GM18520 (cell line): ENCODE measurements at regions not wholly inside any gene's neighbourhood (a gene's known extent, or its start where the extent isn't known, plus 50 kb on each side); places are given as distances from the start of the nearest gene placed in this dataset.

Source experiments
- ATAC-seq: cut with Tn5 transposase; IDR thresholded peaks from one replicate; pipeline ENCODE4 v1.9.1; 2021; ENCODE audit not compliant: unreplicated experiment

DNA sequence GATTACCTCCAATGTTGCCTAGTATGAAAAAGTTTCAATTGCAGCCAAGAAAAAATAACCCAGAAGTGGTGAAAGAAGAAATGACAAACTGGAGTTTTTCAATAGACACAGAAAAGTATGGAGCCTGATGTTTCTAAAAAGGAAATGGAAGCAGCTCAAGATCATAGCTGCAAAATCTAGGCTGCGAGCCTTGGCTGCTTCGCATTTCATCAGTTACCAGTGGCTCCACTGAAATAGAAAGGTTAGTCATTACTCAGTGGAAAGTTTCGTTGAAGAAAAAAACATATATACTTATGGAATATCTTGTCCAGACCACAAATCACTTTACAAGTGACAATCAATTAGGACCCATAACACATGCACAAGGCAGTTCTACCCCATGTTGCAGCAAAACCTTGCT, 206.8 kb upstream of the SOX9 start:
- ATAC-seq = no peak

DNA sequence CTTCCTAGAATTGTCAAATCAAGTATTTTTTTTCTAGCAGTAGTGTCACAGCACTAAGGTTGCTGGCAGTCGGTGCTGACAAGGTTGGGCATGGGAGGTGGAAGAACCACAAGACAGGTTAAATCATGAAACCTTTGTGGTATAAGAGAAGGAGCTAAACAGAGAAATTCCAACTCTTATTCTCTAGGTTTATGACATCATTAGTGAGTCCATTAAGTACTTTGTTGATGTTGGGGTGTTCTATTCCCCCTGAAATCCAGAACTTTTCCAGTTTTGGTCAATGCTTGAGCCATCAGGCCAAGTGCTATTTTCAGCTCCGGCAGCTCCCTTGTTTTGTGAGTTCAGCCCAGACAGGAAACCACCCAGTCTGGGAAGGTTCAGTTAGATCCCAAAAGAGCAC, 206.0 kb upstream of the SOX9 start:
- ATAC-seq = no peak

DNA sequence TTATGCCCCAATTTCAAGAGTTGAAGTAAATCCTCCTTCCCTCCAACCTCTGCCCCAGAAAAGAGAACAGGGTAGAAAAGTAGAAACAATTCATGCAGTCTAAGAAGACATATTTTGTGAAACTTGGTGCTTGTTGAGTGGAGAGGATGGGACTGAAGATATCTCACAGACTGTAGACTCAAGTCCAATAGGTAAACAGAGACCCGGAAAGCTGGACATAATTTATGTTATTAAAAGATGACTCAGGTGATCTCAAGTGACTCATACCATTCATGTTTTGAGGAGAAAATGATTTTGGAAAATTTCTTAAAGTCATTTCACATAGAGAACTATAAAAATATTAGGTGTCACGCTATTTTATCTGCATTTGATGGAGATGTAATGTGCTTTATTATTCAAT, 203.1 kb upstream of the SOX9 start:
- ATAC-seq = no peak

DNA sequence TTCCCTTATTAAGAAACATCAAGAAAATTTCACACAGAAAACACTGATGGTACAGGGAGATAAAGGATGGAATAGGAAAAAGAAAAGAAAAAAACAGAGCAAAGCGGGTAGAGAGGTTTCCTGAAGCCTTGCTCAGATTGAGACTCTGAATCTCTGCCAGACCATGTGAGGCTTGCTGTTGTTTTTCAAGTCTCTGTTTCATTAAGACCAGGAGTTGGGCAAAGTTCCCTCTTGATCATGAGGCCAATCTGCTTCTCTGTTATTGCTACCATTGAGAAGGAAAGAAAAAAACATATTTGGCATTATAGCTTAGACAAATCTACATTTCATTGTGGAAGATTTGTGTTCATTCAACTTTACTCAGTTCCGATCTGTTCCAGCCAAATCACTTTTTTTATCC, 201.6 kb upstream of the SOX9 start:
- ATAC-seq = no peak

DNA sequence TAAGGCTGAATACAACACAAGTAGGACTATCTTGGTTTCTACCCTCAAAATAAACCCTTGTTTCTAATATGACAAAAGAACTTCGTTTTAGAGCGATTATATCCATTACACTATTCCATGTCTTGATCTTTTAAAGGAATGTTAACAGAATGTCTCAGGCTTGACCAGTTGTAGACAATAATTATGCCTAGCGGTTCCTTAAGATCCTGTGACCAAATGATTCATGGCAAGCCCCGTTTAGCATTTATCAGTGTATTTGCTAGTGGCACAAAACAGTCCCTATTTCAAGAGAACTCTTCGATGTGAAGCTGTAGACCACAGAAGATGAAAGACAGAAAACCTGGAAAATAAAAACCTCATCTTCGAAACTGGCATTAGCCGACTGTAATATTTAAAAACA, 200.9 kb upstream of the SOX9 start:
- ATAC-seq = no peak

DNA sequence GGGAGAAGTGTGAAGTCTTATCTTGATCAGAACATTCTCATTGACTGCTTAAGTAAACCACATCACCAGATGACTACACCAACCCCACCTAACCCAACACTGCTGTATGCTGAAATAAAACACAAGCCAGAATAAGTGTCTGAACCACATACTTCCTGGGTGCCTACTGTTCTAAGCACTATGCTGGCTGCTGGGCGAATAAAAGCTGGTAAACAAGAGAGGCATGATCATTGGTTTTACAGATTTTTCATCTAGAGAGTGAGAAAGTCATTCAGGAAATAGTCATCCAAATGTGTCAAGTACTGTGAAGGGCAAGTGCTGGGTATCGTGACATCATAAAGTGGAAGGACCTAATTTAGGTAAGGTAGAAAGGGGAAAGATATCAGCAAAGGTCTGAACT, 199.0 kb upstream of the SOX9 start:
- peak; percentile 91 for ATAC-seq

DNA sequence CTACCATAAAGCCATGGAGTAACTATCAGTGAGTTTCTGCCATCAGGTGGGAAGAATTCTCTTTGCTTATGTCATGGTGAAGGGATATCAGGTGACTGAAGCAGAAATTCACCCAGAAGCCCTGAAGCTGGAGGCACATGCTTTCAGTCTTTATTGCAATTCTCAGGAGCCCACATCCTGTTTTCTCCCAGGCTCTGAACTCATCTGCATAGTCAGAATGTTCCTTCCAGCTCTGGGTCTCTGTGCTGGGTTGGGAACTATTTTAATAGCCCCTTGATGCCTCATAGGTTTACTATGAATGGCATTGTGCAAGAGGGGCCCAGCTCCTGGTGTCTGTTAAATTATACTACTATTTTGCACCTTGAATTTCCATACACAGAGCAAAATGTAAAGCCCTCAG, 198.4 kb upstream of the SOX9 start:
- ATAC-seq = no peak

DNA sequence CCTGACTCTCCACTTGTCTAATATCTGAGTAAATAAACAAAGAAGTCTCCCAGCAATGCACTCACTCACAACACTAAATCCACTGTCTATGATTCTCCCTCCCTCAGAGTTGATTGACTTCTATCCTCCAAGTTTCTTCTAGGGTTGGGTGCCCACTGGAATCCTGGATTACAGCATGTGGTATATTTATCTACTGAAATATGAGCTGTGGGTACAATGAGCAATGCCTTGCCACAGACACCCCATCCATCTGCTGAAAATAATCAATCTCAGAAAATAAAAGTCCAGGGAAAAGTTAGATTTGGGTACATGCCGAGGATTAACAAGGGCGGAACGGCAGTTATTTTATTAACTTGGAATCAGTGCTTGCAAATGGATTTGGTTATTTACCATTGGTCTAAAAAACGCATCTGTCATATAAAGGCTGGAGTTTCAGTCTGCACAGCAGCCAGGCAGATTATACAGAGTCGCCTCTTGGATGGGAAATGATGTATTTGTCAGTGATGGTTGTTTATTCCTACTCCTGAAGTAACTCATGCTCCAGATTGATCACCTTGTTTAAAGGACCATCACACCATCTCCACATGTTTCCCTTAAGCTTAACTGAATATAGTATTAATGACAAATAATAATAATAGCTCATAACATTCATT, 193.9 kb upstream of the SOX9 start:
- ATAC-seq = no peak

DNA sequence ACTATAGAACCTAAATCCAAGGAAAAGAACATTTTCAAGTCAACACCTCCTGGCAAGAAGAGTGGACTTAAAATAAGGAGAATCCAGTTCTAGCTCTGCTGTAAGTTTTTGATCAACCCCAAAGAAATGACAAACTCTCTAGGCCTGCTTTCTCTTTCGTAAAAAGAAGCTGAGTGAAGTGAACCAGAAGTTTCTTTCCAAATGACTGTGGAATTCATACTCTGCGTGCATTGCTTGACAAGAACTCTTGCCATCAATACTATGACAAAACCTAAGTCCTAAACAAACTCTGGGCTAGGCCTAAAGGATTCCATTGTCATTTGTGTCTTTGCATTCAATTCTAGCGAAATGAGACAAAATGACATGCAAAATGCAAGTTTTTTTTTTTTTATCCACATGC, 187.5 kb upstream of the SOX9 start:
- no peak for ATAC-seq

DNA sequence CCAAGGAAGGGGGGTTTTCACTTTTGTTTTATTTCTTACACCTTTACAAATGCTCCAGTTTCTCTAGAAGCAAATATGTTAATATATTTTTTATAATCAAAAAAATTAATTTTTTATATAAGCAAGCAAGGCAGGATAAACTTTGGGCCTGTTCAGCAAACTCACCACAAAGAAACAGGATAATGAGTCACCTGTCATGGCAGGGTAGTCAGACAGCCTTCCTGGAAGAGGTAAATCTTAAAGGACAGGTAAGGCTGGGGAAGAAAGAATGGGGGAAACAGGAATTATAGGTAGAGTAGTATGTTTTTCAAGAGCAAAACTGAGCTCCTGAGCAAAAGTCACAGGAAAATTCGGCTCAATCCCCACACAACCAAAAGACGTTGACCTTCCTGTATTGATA, 186.3 kb upstream of the SOX9 start:
- ATAC-seq = no peak

DNA sequence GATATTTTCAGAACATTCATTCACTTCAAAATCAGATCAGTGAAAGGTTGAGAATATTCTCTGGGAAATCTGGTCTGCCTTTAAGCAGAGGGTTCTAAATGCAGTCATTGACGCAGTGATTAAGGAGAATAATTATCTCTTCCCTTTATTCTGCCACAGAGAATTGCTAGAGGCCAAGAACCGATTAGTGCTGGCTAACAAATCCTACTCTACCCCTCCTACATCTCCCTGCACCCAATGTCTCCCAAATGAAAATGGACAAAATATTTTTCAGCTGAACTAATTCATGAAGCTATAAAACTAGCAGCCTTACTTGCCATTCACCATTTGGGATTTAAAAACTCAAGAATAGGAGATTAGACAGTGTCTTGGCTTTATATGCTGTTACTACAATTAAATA, 185.5 kb upstream of the SOX9 start:
- ATAC-seq = no peak

DNA sequence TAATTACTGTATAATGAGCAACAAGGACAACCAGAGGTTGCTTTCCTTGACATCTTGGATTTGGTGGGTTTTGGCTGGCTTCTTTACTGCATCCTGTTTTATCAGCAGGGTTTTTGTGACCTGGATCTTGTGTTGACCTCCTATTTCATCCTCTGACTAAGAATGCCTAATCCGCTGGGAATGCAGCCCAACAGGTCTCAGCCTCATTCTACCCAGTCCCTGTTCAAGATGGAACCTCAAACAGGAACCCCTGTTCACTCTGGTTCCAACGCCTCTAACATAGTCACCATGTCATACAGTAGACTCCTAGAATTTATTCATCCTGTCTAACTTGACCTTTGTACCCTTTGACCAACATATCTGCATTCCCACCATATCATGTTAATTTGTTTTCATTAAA, 183.8 kb upstream of the SOX9 start:
- no peak for ATAC-seq

DNA sequence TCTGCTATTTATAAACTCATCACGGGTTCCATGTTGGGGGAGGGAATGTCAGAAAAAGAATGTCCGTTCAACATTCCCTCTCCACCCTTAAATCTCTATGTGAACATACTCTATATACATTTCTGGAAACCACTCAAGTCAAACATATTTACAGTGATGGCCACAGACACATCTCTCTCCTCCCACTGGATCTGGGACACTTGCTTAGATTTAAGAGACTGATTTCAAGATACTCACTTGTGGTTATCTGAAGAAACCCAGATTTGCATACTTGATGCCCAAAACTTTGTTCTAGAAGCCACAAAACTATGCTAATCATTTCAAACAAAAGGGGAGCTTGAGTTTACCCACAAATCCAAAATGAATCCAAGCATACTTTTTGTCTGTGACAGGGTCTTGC, 182.9 kb upstream of the SOX9 start:
- ATAC-seq = no peak

DNA sequence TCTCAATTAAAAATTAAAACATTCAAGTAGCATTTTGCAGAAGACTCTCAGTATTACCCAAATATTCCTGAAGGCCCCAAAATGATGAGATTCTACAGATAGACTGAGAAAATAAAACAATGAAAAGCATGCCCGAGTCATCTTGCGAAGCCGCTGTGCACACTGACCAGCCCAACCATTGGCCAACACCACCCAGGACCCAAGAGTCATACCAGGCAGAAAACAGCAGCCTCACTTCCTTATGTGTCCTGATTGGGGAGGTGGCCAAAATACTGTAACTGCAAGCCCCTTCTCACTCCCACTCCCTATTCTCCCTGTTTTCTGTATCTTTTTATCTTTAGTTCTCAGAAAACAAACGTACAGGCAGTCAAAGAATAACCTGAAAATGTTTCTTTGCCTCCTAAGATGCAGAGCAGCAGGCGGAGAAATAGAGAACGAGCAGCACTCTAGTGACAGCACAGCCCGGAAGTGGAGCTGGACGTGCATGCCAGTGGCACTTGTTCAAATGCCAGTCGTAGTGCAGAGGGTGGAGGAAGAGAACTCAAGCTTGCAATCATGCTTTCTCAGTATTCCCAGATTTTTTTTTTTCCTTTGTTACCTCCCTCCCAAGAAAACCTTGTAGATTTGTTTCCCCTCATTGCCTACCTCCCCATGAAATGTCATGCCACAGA, 182.3 kb upstream of the SOX9 start:
- no peak for ATAC-seq

DNA sequence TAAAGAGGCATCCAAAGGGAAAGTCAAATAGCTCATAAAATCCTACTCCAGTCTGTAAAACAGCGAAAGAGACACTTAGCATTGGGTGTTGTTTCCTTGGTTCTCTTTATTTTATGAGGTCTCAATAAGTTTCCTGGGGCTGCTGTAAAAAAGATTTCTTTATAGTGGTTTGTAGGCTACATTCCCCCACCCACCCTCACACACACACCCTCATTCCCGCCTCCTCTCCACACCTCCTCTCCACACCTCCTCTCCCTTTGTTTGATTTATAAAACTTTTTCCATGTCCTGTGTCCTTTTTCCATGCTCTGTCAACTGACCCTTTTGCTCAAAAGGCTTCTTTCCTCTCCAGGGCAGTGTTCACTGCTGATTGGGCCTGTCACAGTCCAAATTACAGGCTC, 178.9 kb upstream of the SOX9 start:
- ATAC-seq = no peak

DNA sequence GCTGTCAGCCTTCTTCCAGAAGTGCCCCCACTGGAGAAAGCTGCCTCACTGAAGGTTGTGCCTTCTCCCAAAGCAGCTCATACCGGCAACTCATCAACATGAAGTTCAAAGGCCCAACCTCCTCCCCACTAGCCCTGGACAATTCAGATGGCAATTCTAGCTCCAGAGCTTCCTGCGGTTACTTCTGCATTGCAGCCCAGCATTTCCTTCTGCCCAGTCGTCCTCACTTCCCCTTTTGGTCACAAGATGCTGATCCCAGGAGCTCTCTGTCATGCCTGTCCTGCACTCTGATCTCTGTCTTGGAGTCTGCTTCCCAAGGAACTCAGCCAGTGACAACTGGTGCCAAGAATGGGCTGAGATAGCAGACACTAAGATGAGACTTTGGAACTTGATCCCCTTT, 178.2 kb upstream of the SOX9 start:
- no peak for ATAC-seq

DNA sequence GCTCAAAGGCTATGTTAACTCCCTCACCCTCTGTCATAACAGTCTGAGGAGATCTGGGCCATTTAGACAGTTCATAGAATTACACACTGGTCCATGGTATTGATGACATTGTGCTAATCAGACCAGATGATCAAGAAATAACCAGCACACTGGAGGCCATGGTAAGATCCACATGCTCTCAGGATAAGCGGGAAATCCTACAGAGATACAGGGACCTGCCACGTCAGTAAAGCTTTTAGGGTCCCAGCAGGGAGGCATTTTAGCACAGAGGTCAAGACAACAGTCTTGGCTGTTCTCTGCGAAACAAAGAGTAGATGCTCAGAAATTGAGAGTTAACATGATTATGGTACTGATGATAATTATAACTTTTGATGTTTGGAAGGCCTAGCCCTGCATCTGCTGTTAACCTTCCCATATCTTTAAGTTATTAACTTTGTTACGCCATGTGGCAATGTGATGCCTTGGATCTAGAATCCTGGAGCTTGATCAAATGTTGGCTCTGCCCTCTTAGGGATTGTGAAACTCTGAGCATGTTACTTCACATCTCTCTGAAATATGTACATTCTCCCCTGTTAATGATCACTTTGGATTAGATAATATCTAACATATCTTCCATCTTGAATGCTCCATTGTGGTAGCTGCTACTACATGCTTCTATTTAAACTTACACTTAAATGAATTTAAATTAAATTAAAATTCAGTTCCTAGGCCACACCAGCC, 172.0 kb upstream of the SOX9 start:
- no peak for ATAC-seq

DNA sequence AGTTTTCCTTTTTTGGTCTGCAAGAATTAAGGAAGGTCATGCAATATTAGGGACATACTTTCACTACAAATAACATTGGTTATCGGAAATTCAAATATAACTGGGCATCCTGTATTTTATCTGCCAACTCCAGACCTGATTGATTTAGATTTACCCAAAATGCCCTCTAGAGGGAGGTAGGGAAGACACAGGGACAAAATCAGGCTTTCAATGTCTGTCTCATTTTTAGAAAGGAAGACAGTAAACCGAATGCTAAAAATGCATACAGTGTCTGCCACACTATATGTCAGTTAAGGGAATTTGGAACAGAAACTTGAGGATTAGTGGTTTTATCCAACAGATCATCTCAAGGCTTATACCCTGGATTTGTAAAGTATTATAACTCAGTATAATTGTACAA, 161.7 kb upstream of the SOX9 start:
- no peak for ATAC-seq

DNA sequence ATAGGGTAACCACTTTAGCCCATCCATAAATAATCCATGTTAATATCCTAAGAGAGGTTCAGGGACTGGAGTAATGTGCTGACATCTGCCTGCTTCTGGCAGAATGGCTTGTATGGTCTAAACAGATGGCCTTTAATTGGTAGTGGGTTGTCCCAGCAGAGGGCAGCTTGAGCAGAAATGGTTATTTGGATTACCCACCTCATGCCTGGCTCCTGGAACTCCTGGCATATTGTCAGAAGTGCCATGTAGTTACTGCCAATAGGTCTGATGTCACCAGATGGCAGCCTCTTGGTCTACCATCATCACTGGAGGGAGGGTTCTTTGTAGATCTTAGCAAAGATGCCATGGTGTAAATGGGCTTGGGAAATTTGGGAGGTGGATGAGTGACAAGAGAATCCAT, 157.5 kb upstream of the SOX9 start:
- ATAC-seq = no peak

DNA sequence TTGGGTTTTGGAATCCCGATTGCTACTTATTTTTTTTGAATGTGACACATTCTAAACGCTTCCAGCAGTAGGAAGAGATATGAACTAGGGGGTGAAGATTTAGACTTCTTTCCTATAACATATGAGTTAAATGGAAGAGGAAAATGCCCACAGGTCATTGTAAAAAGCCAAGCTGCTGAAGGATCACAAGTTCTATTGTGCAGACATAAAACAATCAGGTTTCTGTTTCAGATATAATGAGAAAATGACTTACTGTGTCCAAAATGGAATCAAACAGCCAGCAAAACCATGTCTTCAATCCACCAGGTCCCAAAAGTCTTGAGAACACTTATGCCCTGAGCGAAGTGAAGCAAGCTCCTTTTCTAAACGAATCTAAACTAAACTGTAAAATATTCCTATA, 157.0 kb upstream of the SOX9 start:
- ATAC-seq = no peak

DNA sequence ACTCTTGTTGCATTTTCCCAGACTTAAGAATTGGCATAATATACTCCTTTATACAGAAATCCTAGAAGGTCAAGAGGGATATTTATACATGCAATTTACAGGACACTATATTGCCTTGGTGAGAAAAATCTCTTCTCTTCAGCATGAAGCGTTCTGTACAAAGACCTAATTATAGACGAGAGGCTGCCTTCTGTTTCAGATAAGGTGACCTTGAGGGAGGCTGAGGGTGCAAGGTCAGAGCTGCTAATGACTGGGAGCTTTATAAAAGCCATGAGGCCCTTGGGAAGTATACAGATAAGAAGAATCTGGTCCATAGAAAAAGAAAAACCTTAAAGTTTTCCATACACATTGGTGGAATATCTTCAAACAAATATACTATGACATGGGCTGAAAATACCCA, 156.3 kb upstream of the SOX9 start:
- ATAC-seq = no peak

DNA sequence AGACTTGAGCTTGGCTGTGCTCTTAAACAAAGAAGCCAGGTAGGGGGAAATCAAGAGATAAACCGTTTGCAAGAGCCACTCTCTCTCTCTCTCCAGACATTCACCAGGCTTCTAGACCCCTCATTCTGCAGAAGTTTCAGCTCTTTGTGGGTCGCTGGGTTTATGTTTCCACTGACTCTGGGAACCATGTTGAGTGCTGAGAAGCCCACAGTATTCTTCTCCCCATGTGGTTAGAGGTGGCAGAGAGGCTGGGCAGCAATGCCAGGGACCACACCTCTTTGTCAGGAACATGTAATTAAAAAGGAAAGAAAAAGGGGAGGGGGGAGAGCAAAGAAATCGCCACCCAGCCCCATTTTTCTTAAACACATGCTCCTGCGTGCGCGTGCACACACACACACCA, 154.8 kb upstream of the SOX9 start:
- no peak for ATAC-seq
